H1 (cell line): ENCODE measurements at regions not wholly inside any gene's neighbourhood (a gene's known extent, or its start where the extent isn't known, plus 50 kb on each side); places are given as distances from the start of the nearest gene placed in this dataset.

Experiments used
- RAD21 ChIP-seq, 2 experiments: IDR thresholded peaks in 1 of 2; conservative IDR thresholded peaks in 1 of 2; 2 replicates each; pipeline ENCODE4 v1.6.1; 2011; ENCODE audit warnings: low read depth in 2 of 2, low read length in 2 of 2, improper control_type of control experiment in 1 of 2, inconsistent platforms in 1 of 2, mild to moderate bottlenecking in 1 of 2, moderate library complexity in 1 of 2
- TCF12 ChIP-seq: IDR thresholded peaks from 2 replicates; pipeline ENCODE4 v1.6.1; 2011; ENCODE audit warnings: low read depth, mild to moderate bottlenecking, low read length

- peak in 1 of 2 experiments; percentile 18; a peak in 1 of 4 replicates for TF ChIP-seq RAD21 (IDR thresholded peaks at IDR 0.05 in 1 of 2, conservative IDR thresholded peaks at IDR 0.05 in 1 of 2; ENCODE audit: low read depth in 2 of 2, low read length in 2 of 2)
- no peak for TF ChIP-seq TCF12
Measured at GRCh38 chr1:4000811-4001251, 100.8 kb upstream of the C1orf174 start (continued).
